Mammary epithelial cell (primary cell): ENCODE measurements at regions not wholly inside any gene's neighbourhood (a gene's known extent, or its start where the extent isn't known, plus 50 kb on each side); places are given as distances from the start of the nearest gene placed in this dataset.

Experiments used
- CTCF ChIP-seq, 2 donors: IDR thresholded peaks in 1 of 2; conservative IDR thresholded peaks in 1 of 2; 2 replicates each; pipeline ENCODE4 v1.5.1; 2011 to 2012; ENCODE audit warnings: inconsistent platforms in 2 of 2, low read length in 2 of 2, mild to moderate bottlenecking in 2 of 2, control low read depth in 1 of 2, low read depth in 1 of 2; ENCODE audit not compliant: insufficient read depth in 1 of 2; ENCODE audit errors: extremely low read depth in 1 of 2
- EZH2 ChIP-seq: IDR thresholded peaks from 2 replicates; pipeline ENCODE4 v1.6.1; 2012; ENCODE audit warnings: low read length, inconsistent platforms, borderline replicate concordance

- TF ChIP-seq CTCF (conservative IDR thresholded peaks at IDR 0.05 in 1 of 2, IDR thresholded peaks at IDR 0.05 in 1 of 2; ENCODE audit: extremely low read depth in 1 of 2, insufficient read depth in 1 of 2, low read depth in 1 of 2, low read length in 2 of 2) (no peak), EZH2 (no peak)
These were observed 462.1 kb downstream of the TDRD15 start for GRCh38 chr2:21585881-21586280.
